Forelimb muscle (tissue), 1 donor: ENCODE measurements at regions not wholly inside any gene's neighbourhood (a gene's known extent, or its start where the extent isn't known, plus 50 kb on each side); places are given as distances from the start of the nearest gene placed in this dataset.
"Not testable (repeated sequence)": the region's sequence is repeated elsewhere in the genome, so short reads cannot be mapped to it uniquely, and the experiment has no call there.

Experiments
- DNase-seq: peaks from one replicate; pipeline ENCODE4 v3.0.0-alpha.2; 2013; ENCODE audit warnings: low read depth

DNA sequence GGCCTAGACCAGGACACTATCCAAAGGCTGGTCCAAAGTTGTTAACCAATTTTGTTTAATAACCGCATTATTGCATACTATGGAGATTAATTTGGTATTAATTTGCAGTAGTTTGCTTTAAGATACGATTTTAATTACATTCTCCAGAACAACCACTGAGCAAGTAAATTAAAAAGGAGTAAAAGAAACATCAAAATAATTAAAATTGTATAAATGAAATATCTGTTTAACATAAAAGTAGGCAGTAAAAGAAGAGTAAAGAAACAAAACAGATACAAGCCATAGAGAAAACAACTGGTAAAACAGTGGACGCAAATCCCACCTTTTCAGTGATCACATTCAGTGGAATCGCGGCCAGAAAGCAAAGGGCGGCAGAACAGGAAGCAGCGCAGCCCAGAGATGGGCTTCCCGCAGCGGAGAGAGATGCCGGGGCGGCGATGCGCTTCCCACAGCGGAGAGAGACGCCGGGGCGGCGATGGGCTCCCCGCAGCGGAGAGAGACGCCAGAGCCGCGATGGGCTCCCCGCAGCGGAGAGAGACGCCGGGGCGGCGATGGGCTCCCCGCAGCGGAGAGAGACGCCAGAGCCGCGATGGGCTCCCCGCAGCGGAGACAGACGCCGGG lies 176.8 kb downstream of the RTP5 start:
- DNase-seq: no peak

GRCh38 chr2:242047963-242048362 lies 178.4 kb downstream of the RTP5 start:
- no peak for DNase-seq

DNA sequence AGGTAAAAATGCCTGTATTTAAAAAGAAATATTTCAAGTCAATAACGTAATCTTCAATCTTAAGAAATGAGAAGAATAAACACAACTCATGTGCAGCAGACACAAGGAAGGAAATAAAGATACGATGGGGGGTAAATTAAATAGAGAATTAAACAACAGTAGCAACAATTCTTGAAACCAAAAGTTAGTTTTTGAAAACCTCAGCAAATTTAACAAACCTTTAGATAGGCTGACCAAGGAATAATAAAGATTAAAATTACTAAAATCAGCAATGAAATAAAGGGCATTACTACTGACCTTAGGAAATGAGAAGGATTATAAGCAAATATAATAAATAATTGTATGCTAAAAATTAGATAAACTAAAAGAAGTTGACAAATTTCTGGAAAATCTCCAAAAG lies 178.9 kb downstream of the RTP5 start:
- no peak for DNase-seq

DNA sequence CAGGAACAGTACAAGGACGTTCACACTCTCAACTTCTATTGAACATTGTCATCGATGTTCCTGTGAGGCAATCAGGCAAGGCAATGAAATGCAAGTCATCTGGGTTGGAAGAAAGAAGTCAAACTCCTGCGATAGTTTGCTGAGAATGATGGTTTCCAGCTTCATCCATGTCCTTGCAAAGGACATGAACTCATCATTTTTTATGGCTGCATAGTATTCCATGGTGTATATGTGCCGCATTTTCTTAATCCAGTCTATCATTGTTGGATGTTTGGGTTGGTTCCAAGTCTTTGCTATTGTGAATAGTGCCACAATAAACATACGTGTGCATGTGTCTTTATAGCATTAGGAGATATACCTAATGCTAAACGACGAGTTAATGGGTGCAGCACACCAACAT lies 180.0 kb downstream of the RTP5 start:
- not testable (repeated sequence) for DNase-seq

GRCh38 chr2:242051463-242051862 lies 181.9 kb downstream of the RTP5 start:
- DNase-seq: no peak

DNA sequence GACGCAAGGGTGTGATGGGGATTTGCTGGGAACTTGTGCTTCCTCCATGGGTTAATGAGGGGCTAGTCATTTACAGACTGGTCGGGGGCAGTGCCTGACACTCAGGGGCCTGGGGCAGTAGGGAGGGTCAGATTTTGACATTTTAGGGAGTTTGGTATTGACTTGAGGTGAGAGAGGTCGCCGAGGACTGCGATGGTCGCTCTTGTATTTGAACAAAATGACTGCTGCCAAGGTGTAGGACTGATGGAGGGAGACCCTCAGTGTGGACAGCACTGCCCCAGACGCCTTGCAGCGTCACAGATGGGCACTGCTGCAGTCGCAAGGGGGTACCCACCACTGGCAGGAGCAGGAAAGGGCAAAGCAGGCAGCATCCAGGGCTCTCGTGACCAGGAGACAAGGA lies 182.9 kb downstream of the RTP5 start:
- no peak for DNase-seq

DNA sequence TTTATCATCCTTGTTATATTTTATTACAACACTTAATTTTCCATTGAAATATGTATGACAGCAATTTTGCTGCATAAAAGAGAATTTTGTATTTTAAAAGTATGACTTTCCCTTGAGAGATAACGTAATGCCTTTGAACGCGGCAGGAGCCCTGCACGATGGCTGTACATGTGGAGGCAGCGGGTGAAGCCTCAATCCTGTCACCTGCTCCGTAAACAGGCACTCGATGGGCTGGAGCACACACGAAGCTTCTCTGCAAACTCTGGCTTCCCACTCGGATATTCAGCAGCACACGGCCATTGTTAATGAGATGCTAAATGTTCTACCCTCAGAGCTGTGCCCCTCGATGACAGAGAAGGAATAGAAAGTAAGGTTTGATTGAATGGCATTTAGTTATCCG lies 184.4 kb downstream of the RTP5 start:
- no peak for DNase-seq

DNA sequence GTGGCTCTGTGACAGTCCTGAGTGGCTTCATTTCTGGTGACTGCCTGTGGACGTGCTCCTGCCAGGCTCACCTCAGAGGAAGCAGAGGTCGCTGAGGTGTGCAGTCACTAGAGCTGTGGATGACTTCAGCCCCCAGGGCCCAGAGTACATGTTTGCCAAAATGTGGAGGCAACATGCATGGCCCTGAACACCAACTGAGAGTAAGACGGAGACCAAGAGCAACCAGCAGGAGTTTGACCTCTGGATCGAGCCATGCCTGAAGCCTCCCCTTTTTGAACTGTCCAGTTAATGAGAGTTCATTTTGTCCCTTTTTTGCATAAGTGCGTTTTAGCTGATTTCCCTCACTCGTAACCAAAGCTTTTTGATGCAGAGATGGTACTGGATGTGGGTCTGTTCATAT lies 184.9 kb downstream of the RTP5 start:
- DNase-seq: no peak

- DNase-seq: no peak
Measured at GRCh38 chr2:242054881-242055801, 185.6 kb downstream of the RTP5 start.

- no peak for DNase-seq
Measured at GRCh38 chr2:242056026-242056425, 186.5 kb downstream of the RTP5 start.

GRCh38 chr2:242056785-242057184 lies 187.3 kb downstream of the RTP5 start:
- DNase-seq: no peak

GRCh38 chr2:242057379-242058040 lies 188.0 kb downstream of the RTP5 start:
- no peak for DNase-seq

DNA sequence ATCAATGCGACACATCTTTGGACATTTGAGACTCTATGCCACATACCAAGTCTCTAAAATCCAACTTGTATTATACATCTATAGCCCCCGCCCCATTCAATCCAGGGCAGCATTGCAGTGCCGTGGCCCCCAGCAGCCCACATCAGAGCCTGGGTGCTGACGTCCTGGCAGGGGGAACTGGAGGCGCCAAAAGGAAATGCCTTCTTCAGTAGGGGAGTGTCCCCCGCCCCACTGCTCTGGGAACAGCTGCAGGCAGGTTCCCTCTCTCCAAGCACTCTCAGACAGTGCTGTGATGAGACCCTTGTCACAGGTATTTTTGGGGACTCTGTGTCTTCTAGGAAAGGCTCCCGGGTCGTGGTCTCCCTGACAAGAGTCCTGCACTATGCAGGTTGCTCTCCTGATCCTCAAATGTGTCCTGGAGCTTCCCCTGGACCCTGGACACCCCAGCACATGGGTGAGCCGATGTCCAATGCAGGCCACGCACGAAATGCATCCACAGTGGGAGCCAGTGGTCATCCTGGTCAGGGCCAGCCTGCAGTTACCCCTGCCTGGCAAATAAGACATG lies 188.7 kb downstream of the RTP5 start:
- DNase-seq: no peak

DNA sequence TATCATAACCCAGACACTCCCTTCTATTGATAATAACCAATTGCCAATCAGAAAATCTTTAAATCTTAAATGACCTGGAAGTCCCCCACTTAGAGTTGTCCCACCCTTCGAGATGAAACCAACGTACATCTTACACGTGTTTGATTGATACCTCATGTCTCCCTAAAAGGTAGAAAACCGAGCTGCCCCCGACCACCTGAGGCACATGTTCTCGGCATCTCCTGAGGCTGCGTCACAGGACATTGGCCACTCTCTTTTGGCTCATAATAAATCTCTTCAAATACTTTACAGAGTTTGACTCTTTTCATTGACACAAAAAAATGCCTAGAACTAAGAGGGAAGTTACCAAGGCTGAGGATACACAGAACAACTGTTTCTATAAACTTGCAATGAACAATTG lies 190.0 kb downstream of the RTP5 start:
- DNase-seq: no peak

DNA sequence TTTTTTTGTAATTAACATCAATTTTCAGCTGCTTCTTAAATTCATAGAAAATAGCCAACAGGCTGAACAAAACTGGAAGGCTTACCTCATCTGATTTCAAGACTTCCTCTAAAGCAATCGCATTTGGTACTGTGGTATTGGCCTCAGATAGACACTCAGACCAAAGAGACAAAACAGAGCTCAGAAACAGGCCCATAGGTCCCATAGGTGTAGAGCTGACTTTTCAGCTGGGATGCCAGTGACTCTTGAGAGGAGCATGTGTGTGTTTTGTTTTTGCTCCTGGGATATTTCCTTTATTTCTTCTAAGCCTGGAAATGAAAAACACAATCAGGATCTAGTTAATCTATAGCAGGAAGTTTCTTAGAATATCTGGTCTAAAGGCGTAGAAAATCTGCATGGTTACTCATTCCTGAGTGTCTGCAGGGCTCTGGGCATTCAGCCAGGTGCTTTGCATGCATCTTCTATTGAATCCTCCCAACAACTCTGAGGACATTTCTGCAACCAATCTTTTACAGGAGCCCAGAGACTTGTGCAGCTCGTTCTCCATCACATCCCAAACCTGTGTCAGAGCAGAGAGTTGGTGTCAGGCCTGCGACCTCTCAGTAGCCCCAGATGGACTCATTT lies 190.8 kb downstream of the RTP5 start:
- DNase-seq: no peak

DNA sequence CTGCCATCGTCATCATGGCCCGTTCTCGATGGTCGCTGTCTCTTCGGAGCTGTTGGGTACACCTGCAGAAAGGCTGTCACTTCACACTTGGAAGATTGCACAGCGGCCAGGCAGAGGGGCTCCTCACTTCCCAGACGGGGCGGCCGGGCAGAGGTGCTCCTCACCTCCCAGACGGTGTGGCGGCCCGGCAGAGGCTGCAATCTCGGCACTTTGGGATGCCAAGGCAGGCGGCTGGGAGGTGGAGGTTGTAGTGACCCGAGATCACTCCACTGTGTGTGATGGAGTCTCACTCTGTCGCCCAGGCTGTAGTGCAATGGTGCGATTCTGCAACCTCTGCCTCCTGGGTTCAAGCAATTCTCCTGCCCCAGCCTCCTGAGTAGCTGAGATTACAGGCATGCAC lies 192.4 kb downstream of the RTP5 start:
- DNase-seq: not testable (repeated sequence)

- no peak for DNase-seq
Measured at GRCh38 chr2:242063436-242063835, 193.9 kb downstream of the RTP5 start.

DNA sequence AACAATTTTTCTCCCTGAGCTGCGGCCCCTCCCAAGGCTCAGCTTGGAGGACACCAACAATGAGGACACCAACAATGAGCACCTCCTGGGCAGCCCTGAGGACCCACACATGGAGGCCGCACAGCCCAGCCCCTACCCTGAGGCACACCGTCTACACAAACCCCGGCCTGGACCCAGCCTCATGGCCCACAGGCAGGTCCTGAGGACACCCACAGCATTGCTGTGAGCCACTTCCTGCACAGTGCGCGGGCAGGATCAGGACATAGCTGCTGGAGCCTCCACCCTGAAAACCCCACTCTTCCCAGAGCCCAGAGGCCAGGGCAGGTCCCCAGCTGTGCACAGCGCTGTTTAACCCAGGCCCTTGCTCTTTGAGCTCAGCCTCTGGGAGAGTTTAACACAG lies 194.3 kb downstream of the RTP5 start:
- no peak for DNase-seq

DNA sequence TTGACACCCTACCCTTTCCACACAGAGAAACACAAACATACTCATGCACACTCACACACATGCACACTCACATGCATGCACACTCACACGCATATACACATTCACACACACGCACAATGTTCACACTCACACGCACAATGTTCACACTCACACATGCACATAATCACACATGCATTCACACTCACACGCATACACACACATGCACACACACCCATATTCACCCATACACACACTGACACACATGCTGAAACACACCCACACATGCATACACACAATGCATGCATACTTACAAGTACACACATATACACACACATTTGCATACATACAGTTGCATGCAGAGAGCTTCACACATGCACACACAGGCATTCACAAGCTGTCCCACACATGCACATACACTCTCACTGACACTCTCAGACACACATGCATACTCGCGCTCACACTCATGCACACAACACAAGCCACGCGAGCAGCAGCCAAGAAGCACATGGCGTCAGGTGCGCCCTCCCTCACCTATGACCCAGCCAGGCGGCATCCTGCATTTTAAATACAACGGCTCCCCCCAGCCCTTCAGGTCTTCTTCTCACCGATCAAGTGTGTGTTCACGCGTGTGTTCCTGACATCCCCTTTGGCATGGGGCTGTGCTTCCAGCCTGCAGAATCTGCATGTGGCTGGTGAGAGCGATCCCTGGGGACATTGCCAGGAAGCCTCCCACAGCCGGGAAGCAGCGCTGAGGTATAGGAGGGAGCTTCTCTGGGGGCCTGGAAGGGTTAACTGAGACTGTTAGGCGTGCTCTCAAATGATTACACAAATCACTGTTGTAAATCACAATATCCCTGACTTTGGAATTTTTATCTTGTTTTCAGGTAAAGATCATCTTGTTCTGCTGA lies 195.1 kb downstream of the RTP5 start:
- no peak for DNase-seq

- no peak for DNase-seq
Measured at GRCh38 chr2:242065426-242065825, 195.9 kb downstream of the RTP5 start.

GRCh38 chr2:242069018-242069417 lies 199.5 kb downstream of the RTP5 start:
- DNase-seq: no peak
